Smooth muscle cell of the brain vasculature (primary cell): ENCODE measurements at regions not wholly inside any gene's neighbourhood (a gene's known extent, or its start where the extent isn't known, plus 50 kb on each side); places are given as distances from the start of the nearest gene placed in this dataset.
"Not testable (repeated sequence)": the region's sequence is repeated elsewhere in the genome, so short reads cannot be mapped to it uniquely, and the experiment has no call there.

Experiments used
- DNase-seq: peaks from one replicate; pipeline ENCODE4 v3.0.0-alpha.2; 2012; ENCODE audit warnings: low read depth, low spot score

- DNase-seq, result no peak
These were observed 137.4 kb downstream of the TFAP2C start for GRCh38 chr20:56766528-56766927.

GRCh38 chr20:56769921-56770600 is 141.0 kb downstream of the TFAP2C start:
- no peak for DNase-seq

GRCh38 chr20:56773749-56774148 is 144.6 kb downstream of the TFAP2C start:
- DNase-seq, result no peak

- no peak for DNase-seq
These were observed 145.8 kb downstream of the TFAP2C start for GRCh38 chr20:56774873-56775272.

GRCh38 chr20:56776345-56776744 is 147.2 kb downstream of the TFAP2C start:
- no peak for DNase-seq

- peak; percentile 68 for DNase-seq
These were observed 149.7 kb downstream of the TFAP2C start for GRCh38 chr20:56778765-56779195.

GRCh38 chr20:56779452-56780143 is 150.5 kb downstream of the TFAP2C start:
- DNase-seq, result no peak

- no peak for DNase-seq
These were observed 151.2 kb downstream of the TFAP2C start for GRCh38 chr20:56780266-56780665.

- no peak for DNase-seq
These were observed 152.1 kb downstream of the TFAP2C start for GRCh38 chr20:56781108-56781739.

GRCh38 chr20:56781987-56782560 is 153.0 kb downstream of the TFAP2C start:
- not testable (repeated sequence) for DNase-seq

- DNase-seq, result not testable (repeated sequence)
These were observed 153.7 kb downstream of the TFAP2C start for GRCh38 chr20:56782814-56783213.

- DNase-seq, result no peak
These were observed 154.7 kb downstream of the TFAP2C start for GRCh38 chr20:56783826-56784225.

GRCh38 chr20:56786503-56786902 is 157.4 kb downstream of the TFAP2C start:
- no peak for DNase-seq

GRCh38 chr20:56788041-56788670 is 159.1 kb downstream of the TFAP2C start:
- DNase-seq, result peak; percentile 82

- no peak for DNase-seq
These were observed 159.8 kb downstream of the TFAP2C start for GRCh38 chr20:56788671-56789610.

- no peak for DNase-seq
These were observed 164.8 kb downstream of the TFAP2C start for GRCh38 chr20:56793916-56794315.

GRCh38 chr20:56795492-56795891 is 166.4 kb downstream of the TFAP2C start:
- no peak for DNase-seq

GRCh38 chr20:56796345-56796744 is 167.2 kb downstream of the TFAP2C start:
- DNase-seq, result no peak

- DNase-seq, result no peak
These were observed 167.9 kb downstream of the TFAP2C start for GRCh38 chr20:56797023-56797422.

- no peak for DNase-seq
These were observed 169.5 kb downstream of the TFAP2C start for GRCh38 chr20:56798634-56799033.

GRCh38 chr20:56799187-56799586 is 170.1 kb downstream of the TFAP2C start:
- no peak for DNase-seq
